Liver (tissue), 8 donors: ENCODE measurements at regions not wholly inside any gene's neighbourhood (a gene's known extent, or its start where the extent isn't known, plus 50 kb on each side); places are given as distances from the start of the nearest gene placed in this dataset.

Experiments
- DNase-seq: peaks from one replicate; pipeline ENCODE4 v3.0.0-alpha.2; 2017; ENCODE audit warnings: low spot score
- H3K27ac ChIP-seq, 2 donors: one replicate each; pipeline ENCODE4 v1.7.0; 2013; ENCODE audit warnings: inconsistent platforms in 2 of 2, low read length in 2 of 2, control low read depth in 1 of 2, low read depth in 1 of 2, mild to moderate bottlenecking in 1 of 2
- H3K27me3 ChIP-seq, 4 donors: one replicate each; pipeline versions ENCODE4 v1.6.1 to v1.7.0; 2013; ENCODE audit warnings: low read length in 3 of 4, inconsistent platforms in 1 of 4, mild to moderate bottlenecking in 1 of 4, moderate library complexity in 1 of 4; ENCODE audit not compliant: control insufficient read depth in 4 of 4, insufficient read depth in 4 of 4
- H3K36me3 ChIP-seq, 4 donors: one replicate each; pipeline versions ENCODE4 v1.6.1 to v1.7.0; 2013; ENCODE audit warnings: low read length in 3 of 4, mild to moderate bottlenecking in 3 of 4, low read depth in 1 of 4, moderate library complexity in 1 of 4; ENCODE audit not compliant: control insufficient read depth in 4 of 4, insufficient read depth in 3 of 4
- H3K4me1 ChIP-seq, 4 donors: one replicate each; pipeline versions ENCODE4 v1.6.1 to v1.7.0; 2013; ENCODE audit warnings: low read length in 3 of 4, mild to moderate bottlenecking in 3 of 4, moderate library complexity in 1 of 4; ENCODE audit not compliant: control insufficient read depth in 4 of 4, insufficient read depth in 4 of 4
- H3K4me3 ChIP-seq, 3 donors: one replicate each; pipeline versions ENCODE4 v1.6.1 to v1.7.0; 2013; ENCODE audit warnings: low read length in 3 of 3, control low read depth in 1 of 3, low read depth in 1 of 3, mild to moderate bottlenecking in 1 of 3
- H3K9ac ChIP-seq, 2 donors: one replicate each; pipeline ENCODE4 v1.7.0; 2013; ENCODE audit warnings: low read length in 2 of 2, mild to moderate bottlenecking in 2 of 2, moderate library complexity in 2 of 2, control low read depth in 1 of 2, low read depth in 1 of 2
- H3K9me3 ChIP-seq, 4 donors: one replicate each; pipeline versions ENCODE4 v1.6.1 to v1.7.0; 2013; ENCODE audit warnings: low read length in 3 of 4; ENCODE audit not compliant: control insufficient read depth in 4 of 4
- ATF3 ChIP-seq: IDR thresholded peaks from 2 replicates; pipeline ENCODE4 v1.6.1; 2016; ENCODE audit warnings: antibody characterized with exemption
- CTCF ChIP-seq: fragments of 150-350 bp; IDR thresholded peaks from 2 replicates; pipeline ENCODE4 v1.5.1; 2017; ENCODE audit warnings: improper control_type of control experiment, low read depth, low read length; ENCODE audit not compliant: missing input control
- EGR1 ChIP-seq, 2 donors: IDR thresholded peaks; 2 replicates each; pipeline ENCODE4 v1.6.1; 2016 to 2018; ENCODE audit warnings: antibody characterized with exemption in 2 of 2, low read depth in 2 of 2
- FOXA1 ChIP-seq: IDR thresholded peaks from 2 replicates; pipeline ENCODE4 v1.6.1; 2016; ENCODE audit warnings: antibody characterized with exemption
- FOXA2 ChIP-seq: IDR thresholded peaks from 2 replicates; pipeline ENCODE4 v1.6.1; 2016; ENCODE audit warnings: antibody characterized with exemption
- GABPA ChIP-seq, 2 donors: IDR thresholded peaks in 1 of 2; conservative IDR thresholded peaks in 1 of 2; 2 replicates each; pipeline ENCODE4 v1.6.1; 2016; ENCODE audit warnings: antibody characterized with exemption in 2 of 2, mild to moderate bottlenecking in 1 of 2, moderate library complexity in 1 of 2
- HNF4A ChIP-seq, 2 donors: conservative IDR thresholded peaks; 2 replicates each; pipeline ENCODE4 v1.6.1; 2016; ENCODE audit warnings: antibody characterized with exemption in 2 of 2, mild to moderate bottlenecking in 2 of 2
- HNF4G ChIP-seq: IDR thresholded peaks from 2 replicates; pipeline ENCODE4 v1.6.1; 2016; ENCODE audit warnings: antibody characterized with exemption
- JUND ChIP-seq, 2 donors: IDR thresholded peaks; 2 replicates each; pipeline ENCODE4 v1.6.1; 2016; ENCODE audit warnings: antibody characterized with exemption in 2 of 2
- MAX ChIP-seq: IDR thresholded peaks from 2 replicates; pipeline ENCODE4 v1.6.1; 2016; ENCODE audit warnings: antibody characterized with exemption
- NR2F2 ChIP-seq: IDR thresholded peaks from 2 replicates; pipeline ENCODE4 v1.6.1; 2016; ENCODE audit warnings: antibody characterized with exemption
- RAD21 ChIP-seq, 2 donors: IDR thresholded peaks; 2 replicates each; pipeline ENCODE4 v1.6.1; 2016; ENCODE audit warnings: antibody characterized with exemption in 2 of 2, mild to moderate bottlenecking in 2 of 2
- REST ChIP-seq: IDR thresholded peaks from 2 replicates; pipeline ENCODE4 v1.6.1; 2016; ENCODE audit warnings: antibody characterized with exemption, mild to moderate bottlenecking
- RXRA ChIP-seq, 2 donors: IDR thresholded peaks; 2 replicates each; pipeline ENCODE4 v1.6.1; 2017 to 2018; ENCODE audit warnings: antibody characterized with exemption in 2 of 2, mild to moderate bottlenecking in 1 of 2
- SP1 ChIP-seq: IDR thresholded peaks from 2 replicates; pipeline ENCODE4 v1.6.1; 2018; ENCODE audit warnings: antibody characterized with exemption, mild to moderate bottlenecking
- TAF1 ChIP-seq: conservative IDR thresholded peaks from 2 replicates; pipeline ENCODE4 v1.6.1; 2016; ENCODE audit warnings: antibody characterized with exemption, mild to moderate bottlenecking
- YY1 ChIP-seq: IDR thresholded peaks from 2 replicates; pipeline ENCODE4 v1.6.1; 2016; ENCODE audit warnings: antibody characterized with exemption, mild to moderate bottlenecking
- ZBTB33 ChIP-seq: IDR thresholded peaks from 2 replicates; pipeline ENCODE4 v1.6.1; 2016; ENCODE audit warnings: antibody characterized with exemption
- WGBS: extraction: QIAGEN DNeasy Blood & Tissue Kit; methylation state at CpG from one replicate; pipeline ENCODE4 v1.1.7; 2013; 5-methylcytosine and 5-hydroxymethylcytosine counted together
- donor health status: healthy.
- donor health status: healthy.
- donor health status: healthy.
- donor health status: healthy.
- donor health status: healthy.

GRCh38 chr7:91556956-91557650 is 292.9 kb downstream of the FZD1 start:
- Histone ChIP-seq H3K9ac (no peak overlapping the region), H3K36me3 (no peaks in the 10 kb centered on the region), H3K27me3 (no peaks in the 10 kb centered on the region), H3K9me3 (no peaks in the 10 kb centered on the region), H3K4me3 (no peak overlapping the region), H3K27ac (no peak overlapping the region), H3K4me1 (no peaks in the 10 kb centered on the region)
- no peak for DNase-seq
- 87% methylated on average over 7 of the region's 7 CpGs for WGBS
- TF ChIP-seq HNF4A (conservative IDR thresholded peaks at IDR 0.05) = no peak
- TF ChIP-seq GABPA (IDR thresholded peaks at IDR 0.05 in 1 of 2, conservative IDR thresholded peaks at IDR 0.05 in 1 of 2) = no peak
- TF ChIP-seq YY1 = no peak
- no peak for TF ChIP-seq FOXA1
- TF ChIP-seq ATF3 = no peak
- no peak for TF ChIP-seq NR2F2
- no peak for TF ChIP-seq FOXA2
- TF ChIP-seq MAX = no peak
- no peak for TF ChIP-seq HNF4G
- TF ChIP-seq RXRA (IDR thresholded peaks at IDR 0.05) = no peak
- TF ChIP-seq CTCF = no peak
- TF ChIP-seq REST = no peak
- no peak for TF ChIP-seq JUND (IDR thresholded peaks at IDR 0.05)
- TF ChIP-seq ZBTB33 = no peak
- TF ChIP-seq EGR1 (IDR thresholded peaks at IDR 0.05; ENCODE audit: low read depth in 2 of 2) = no peak
- TF ChIP-seq RAD21 (IDR thresholded peaks at IDR 0.05) = no peak
- TF ChIP-seq TAF1 = no peak
- no peak for TF ChIP-seq SP1
